Vagina (tissue), 2 donors: ENCODE measurements at regions not wholly inside any gene's neighbourhood (a gene's known extent, or its start where the extent isn't known, plus 50 kb on each side); places are given as distances from the start of the nearest gene placed in this dataset.

Experiments used
- POLR2AphosphoS5 ChIP-seq, 2 donors: sonication (generic); formaldehyde crosslinking; IDR thresholded peaks; one replicate each; pipeline ENCODE4 v1.9.0; 2017; ENCODE audit warnings: antibody characterized with exemption in 2 of 2, mild to moderate bottlenecking in 2 of 2, low read depth in 1 of 2; ENCODE audit not compliant: insufficient read depth in 1 of 2
- TF ChIP-seq, protein P1 (sequence below), 3 experiments: fragments of 450-650 bp in 2 of 3; fragments of 200-600 bp in 1 of 3; sonication (generic) in 1 of 3; IDR thresholded peaks; one replicate each; pipeline ENCODE4 v1.5.1; 2017 to 2019; ENCODE audit warnings: antibody characterized with exemption in 3 of 3, mild to moderate bottlenecking in 2 of 3, moderate library complexity in 2 of 3

DNA sequence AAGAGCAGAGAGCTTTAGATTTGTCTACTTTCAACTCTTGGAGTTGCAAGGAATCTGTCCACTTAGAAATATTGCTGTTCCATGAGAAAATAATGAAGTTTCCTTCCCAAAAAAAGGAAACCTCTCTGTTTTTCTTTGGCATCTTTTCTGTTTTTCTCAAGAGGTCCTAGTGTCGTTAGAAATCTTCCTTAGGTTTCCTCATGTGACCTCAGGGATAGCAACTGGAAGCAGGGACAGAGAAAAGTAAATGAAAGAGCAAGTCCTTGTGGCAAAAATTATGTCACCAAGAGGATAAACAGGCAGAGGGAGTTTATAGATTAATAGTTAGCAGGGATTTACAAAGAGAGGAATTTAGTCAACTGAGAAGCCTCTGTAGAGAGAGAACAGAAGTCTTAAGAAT lies 478.4 kb upstream of the ADGRL3 start:
- TF ChIP-seq, protein P1, sequence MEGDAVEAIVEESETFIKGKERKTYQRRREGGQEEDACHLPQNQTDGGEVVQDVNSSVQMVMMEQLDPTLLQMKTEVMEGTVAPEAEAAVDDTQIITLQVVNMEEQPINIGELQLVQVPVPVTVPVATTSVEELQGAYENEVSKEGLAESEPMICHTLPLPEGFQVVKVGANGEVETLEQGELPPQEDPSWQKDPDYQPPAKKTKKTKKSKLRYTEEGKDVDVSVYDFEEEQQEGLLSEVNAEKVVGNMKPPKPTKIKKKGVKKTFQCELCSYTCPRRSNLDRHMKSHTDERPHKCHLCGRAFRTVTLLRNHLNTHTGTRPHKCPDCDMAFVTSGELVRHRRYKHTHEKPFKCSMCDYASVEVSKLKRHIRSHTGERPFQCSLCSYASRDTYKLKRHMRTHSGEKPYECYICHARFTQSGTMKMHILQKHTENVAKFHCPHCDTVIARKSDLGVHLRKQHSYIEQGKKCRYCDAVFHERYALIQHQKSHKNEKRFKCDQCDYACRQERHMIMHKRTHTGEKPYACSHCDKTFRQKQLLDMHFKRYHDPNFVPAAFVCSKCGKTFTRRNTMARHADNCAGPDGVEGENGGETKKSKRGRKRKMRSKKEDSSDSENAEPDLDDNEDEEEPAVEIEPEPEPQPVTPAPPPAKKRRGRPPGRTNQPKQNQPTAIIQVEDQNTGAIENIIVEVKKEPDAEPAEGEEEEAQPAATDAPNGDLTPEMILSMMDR (IDR thresholded peaks at IDR 0.05) = no peak
- no peak for TF ChIP-seq POLR2AphosphoS5 (IDR thresholded peaks at IDR 0.05; ENCODE audit: insufficient read depth in 1 of 2, low read depth in 1 of 2)
